ENCODE measurements at regions not wholly inside any gene's neighbourhood (a gene's known extent, or its start where the extent isn't known, plus 50 kb on each side); places are given as distances from the start of the nearest gene placed in this dataset.
"Not testable (repeated sequence)": the region's sequence is repeated elsewhere in the genome, so short reads cannot be mapped to it uniquely, and the experiment has no call there.

DNA sequence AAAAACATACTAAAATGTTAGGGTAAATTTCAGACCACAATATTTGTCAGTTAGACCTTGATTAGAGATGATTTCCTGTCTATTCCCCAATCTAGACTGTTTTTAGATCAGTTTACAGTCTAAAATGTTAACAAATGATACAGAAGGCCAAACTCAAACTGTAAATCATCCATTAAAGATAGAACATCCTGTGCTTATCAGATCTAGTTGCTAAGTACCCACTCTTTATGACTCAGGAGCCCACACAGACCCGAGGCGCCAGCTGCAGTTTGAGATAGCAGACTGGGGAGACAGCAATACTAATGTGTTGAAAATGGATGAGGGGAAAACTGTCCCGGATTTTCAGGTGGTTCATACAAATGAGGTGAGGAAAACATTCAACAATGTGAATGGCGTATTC is 113.3 kb downstream of the SCG2 start:
- H3K4me1 Mint-ChIP-seq (ENCODE audit: low read depth) = peaks cover 65% of the 10 kb centered on the region
- H3K36me3 Mint-ChIP-seq (ENCODE audit: low read depth) = peaks cover 23% of the 10 kb centered on the region
- DNase-seq = peak; percentile 84
- H3K27ac Mint-ChIP-seq = peak overlapping the region; percentile 88
- TF ChIP-seq, protein P1, sequence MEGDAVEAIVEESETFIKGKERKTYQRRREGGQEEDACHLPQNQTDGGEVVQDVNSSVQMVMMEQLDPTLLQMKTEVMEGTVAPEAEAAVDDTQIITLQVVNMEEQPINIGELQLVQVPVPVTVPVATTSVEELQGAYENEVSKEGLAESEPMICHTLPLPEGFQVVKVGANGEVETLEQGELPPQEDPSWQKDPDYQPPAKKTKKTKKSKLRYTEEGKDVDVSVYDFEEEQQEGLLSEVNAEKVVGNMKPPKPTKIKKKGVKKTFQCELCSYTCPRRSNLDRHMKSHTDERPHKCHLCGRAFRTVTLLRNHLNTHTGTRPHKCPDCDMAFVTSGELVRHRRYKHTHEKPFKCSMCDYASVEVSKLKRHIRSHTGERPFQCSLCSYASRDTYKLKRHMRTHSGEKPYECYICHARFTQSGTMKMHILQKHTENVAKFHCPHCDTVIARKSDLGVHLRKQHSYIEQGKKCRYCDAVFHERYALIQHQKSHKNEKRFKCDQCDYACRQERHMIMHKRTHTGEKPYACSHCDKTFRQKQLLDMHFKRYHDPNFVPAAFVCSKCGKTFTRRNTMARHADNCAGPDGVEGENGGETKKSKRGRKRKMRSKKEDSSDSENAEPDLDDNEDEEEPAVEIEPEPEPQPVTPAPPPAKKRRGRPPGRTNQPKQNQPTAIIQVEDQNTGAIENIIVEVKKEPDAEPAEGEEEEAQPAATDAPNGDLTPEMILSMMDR (IDR thresholded peaks at IDR 0.05) = no peak
- H3K27me3 Mint-ChIP-seq (ENCODE audit: insufficient read depth) = peaks cover 2% of the 10 kb centered on the region
- H3K9me3 Mint-ChIP-seq = peaks cover 12% of the 10 kb centered on the region
- peak overlapping the region; percentile 13; the same call in 1 of the 2 replicates for H3K4me3 Mint-ChIP-seq

DNA sequence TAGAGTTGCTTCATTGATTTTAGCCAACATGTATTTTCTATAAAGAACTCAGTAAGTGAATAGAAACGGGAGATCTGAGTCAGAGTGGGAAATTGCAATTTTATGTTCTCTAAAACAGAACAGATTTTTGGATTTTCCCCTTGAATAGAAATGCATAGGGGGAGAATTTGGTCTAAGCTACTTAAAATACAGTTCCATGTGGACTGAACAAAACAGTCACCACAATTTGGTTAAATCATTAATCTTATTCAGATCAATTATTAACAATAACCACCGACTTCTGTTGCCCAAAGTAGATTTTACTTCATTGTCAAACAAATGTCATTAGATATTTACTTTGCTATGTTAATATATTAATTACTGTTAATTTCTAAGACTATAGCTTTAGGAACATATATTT is 107.7 kb downstream of the SCG2 start:
- Mint-ChIP-seq H3K27me3 (ENCODE audit: insufficient read depth) (no peaks in the 10 kb centered on the region; the same call in none of the 2 replicates), H3K4me3 (no peak overlapping the region), H3K27ac (no peak overlapping the region), H3K4me1 (ENCODE audit: low read depth) (peaks cover 41% of the 10 kb centered on the region), H3K36me3 (ENCODE audit: low read depth) (peaks cover 19% of the 10 kb centered on the region), H3K9me3 (peaks cover 12% of the 10 kb centered on the region)
- no peak for DNase-seq
- TF ChIP-seq, protein P1 (IDR thresholded peaks at IDR 0.05) = no peak

DNA sequence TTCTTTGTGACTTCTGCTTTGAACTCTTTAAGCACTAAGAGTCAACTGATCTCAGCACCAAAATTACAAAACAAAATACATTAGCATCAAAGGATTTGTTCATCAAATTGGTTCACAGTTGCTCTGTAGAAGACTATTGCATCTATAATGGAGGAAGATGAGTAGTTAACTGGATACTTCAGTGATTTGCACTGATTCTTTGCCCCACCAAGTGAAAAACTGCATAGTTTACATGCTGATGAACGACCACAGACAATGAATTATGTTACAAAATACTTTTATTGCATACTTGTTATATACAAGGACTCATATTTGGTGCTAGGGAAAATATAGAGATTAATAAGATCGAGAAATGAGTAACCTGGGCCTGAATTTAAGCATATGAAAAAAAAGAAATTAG is 107.2 kb downstream of the SCG2 start:
- TF ChIP-seq, protein P1 (IDR thresholded peaks at IDR 0.05) = no peak
- Mint-ChIP-seq H3K36me3 (ENCODE audit: low read depth) (peaks cover 18% of the 10 kb centered on the region), H3K27ac (no peak overlapping the region), H3K27me3 (ENCODE audit: insufficient read depth) (no peaks in the 10 kb centered on the region; the same call in none of the 2 replicates), H3K4me3 (no peak overlapping the region), H3K9me3 (peaks cover 12% of the 10 kb centered on the region), H3K4me1 (ENCODE audit: low read depth) (peaks cover 39% of the 10 kb centered on the region)
- DNase-seq = peak; percentile 22

- H3K36me3 Mint-ChIP-seq (ENCODE audit: low read depth); H3K27ac Mint-ChIP-seq; DNase-seq: not testable (repeated sequence)
Observed at GRCh38 chr2:223496853-223497252, 105.3 kb downstream of the SCG2 start.

GRCh38 chr2:223500709-223501108 is 101.5 kb downstream of the SCG2 start:
- Mint-ChIP-seq H3K27ac (no peak overlapping the region), H3K4me3 (no peak overlapping the region), H3K9me3 (peaks cover 5% of the 10 kb centered on the region; the same call in 1 of the 2 replicates), H3K27me3 (ENCODE audit: insufficient read depth) (no peaks in the 10 kb centered on the region; the same call in 1 of the 2 replicates), H3K36me3 (ENCODE audit: low read depth) (peaks cover 4% of the 10 kb centered on the region; the same call in 1 of the 2 replicates), H3K4me1 (ENCODE audit: low read depth) (peaks cover 9% of the 10 kb centered on the region; the same call in 1 of the 2 replicates)
- TF ChIP-seq, protein P1 (IDR thresholded peaks at IDR 0.05) = no peak
- no peak for DNase-seq

More at GRCh38 chr2:223496853-223497252, 105.3 kb downstream of the SCG2 start:
- peaks cover 41% of the 10 kb centered on the region for H3K4me1 Mint-ChIP-seq (ENCODE audit: low read depth)
- not testable (repeated sequence) for H3K4me3 Mint-ChIP-seq; H3K27me3 Mint-ChIP-seq (ENCODE audit: insufficient read depth); H3K9me3 Mint-ChIP-seq

DNA sequence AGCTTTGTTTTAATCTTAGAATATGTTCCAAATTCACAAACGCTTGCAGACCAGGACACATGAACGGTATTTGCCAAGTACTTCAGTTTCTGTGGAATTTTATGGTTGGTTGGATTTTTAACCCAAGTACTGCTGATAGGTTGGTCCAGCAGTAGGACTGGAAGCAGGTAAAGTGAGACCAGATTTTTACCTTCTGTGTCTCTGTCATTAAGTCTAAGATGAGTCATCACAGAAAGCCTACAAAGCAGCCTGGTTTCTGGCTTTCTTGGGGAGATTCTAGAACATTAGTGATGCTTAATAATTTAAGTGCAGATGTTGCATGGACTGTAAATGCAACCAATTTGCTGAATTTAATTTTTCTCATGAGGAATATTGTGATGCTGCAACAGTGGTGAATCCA is 100.5 kb downstream of the SCG2 start:
- H3K27me3 Mint-ChIP-seq (ENCODE audit: insufficient read depth) = no peaks in the 10 kb centered on the region; the same call in 1 of the 2 replicates
- H3K27ac Mint-ChIP-seq = no peak overlapping the region
- peaks cover 9% of the 10 kb centered on the region; the same call in 1 of the 2 replicates for H3K4me1 Mint-ChIP-seq (ENCODE audit: low read depth)
- no peak overlapping the region for H3K4me3 Mint-ChIP-seq
- H3K9me3 Mint-ChIP-seq = peaks cover 5% of the 10 kb centered on the region; the same call in 1 of the 2 replicates
- peaks cover 4% of the 10 kb centered on the region; the same call in 1 of the 2 replicates for H3K36me3 Mint-ChIP-seq (ENCODE audit: low read depth)
- no peak for DNase-seq
- TF ChIP-seq, protein P1 (IDR thresholded peaks at IDR 0.05) = no peak

Measured in HFFc6 (cell line).